ENCODE measurements at regions not wholly inside any gene's neighbourhood (a gene's known extent, or its start where the extent isn't known, plus 50 kb on each side); places are given as distances from the start of the nearest gene placed in this dataset.

DNA sequence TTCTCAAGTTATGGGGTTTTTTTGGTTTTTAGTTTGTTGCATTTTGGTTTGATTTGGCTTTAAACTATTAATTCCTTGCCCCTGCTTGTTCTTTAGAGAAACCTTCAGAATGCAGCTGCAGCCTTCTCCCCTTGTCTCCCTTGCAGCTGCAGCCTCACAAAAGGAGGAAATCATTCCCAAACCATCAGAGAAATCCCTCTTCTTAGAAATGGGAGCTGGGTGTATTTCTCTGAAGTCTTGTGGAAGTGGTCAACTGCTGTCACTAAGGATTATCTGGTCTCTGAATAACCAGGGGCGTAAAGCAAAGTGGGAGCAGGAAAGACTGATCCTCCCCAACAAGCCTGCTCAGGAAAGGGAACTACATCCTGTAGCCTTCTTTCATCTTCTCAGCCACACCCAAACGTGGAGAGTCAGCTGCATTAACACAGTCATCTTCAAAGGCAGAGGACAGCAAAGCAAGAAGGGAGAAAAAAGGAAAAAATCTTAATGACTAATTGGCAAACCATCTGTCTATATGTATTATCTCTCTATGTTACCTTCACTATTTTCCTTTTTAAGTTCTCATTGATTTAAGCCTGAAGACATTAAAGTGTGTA lies 1834.1 kb upstream of the PIK3C3 start:
- TF ChIP-seq, protein P1, sequence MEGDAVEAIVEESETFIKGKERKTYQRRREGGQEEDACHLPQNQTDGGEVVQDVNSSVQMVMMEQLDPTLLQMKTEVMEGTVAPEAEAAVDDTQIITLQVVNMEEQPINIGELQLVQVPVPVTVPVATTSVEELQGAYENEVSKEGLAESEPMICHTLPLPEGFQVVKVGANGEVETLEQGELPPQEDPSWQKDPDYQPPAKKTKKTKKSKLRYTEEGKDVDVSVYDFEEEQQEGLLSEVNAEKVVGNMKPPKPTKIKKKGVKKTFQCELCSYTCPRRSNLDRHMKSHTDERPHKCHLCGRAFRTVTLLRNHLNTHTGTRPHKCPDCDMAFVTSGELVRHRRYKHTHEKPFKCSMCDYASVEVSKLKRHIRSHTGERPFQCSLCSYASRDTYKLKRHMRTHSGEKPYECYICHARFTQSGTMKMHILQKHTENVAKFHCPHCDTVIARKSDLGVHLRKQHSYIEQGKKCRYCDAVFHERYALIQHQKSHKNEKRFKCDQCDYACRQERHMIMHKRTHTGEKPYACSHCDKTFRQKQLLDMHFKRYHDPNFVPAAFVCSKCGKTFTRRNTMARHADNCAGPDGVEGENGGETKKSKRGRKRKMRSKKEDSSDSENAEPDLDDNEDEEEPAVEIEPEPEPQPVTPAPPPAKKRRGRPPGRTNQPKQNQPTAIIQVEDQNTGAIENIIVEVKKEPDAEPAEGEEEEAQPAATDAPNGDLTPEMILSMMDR (IDR thresholded peaks at IDR 0.05; ENCODE audit: insufficient read depth, low read length, poor library complexity, severe bottlenecking): no peak
- TF ChIP-seq EZH2phosphoT487 (conservative IDR thresholded peaks at IDR 0.05; ENCODE audit: low read length): no peak

All from SU-DHL-6 (cell line).